WTC11 (cell line): ENCODE measurements at regions not wholly inside any gene's neighbourhood (a gene's known extent, or its start where the extent isn't known, plus 50 kb on each side); places are given as distances from the start of the nearest gene placed in this dataset.

Experiments used
- ATAC-seq: fragments of 200-7000 bp; cut with Tn5 transposase; 2 replicates; pipeline ENCODE4 v1.10.0; 2021; ENCODE audit warnings: mild to moderate bottlenecking, moderate library complexity
- CTCF ChIA-PET: fragments of 300-600 bp; sonication (Branson Sonifier 250); formaldehyde crosslinking; loops from one replicate; lab custom pipeline; 2021; ENCODE audit warnings: antibody characterized with exemption; lab: Charles Lee
- POLR2A ChIA-PET: fragments of 350-600 bp; sonication (Branson Sonifier 250); formaldehyde crosslinking; loops from one replicate; lab custom pipeline; 2021; ENCODE audit warnings: antibody characterized with exemption; lab: Charles Lee
- DNase-seq: peaks from one replicate; pipeline ENCODE4 v3.0.0; 2021; ENCODE audit warnings: low spot score
- H3K27ac Mint-ChIP-seq: 2 replicates; pipeline ENCODE4 v1.8.0; 2021; ENCODE audit warnings: mixed read lengths
- H3K27me3 Mint-ChIP-seq: 2 replicates; pipeline ENCODE4 v1.8.0; 2021; ENCODE audit warnings: low read depth, mild to moderate bottlenecking, moderate library complexity, mixed read lengths
- H3K36me3 Mint-ChIP-seq: 2 replicates; pipeline ENCODE4 v1.8.0; 2021; ENCODE audit warnings: mixed read lengths
- H3K4me1 Mint-ChIP-seq: 2 replicates; pipeline ENCODE4 v1.8.0; 2022; ENCODE audit warnings: mixed read lengths
- H3K4me3 Mint-ChIP-seq: 2 replicates; pipeline ENCODE4 v1.8.0; 2021; ENCODE audit warnings: mild to moderate bottlenecking, moderate library complexity, mixed read lengths
- H3K9me3 Mint-ChIP-seq: 2 replicates; pipeline ENCODE4 v1.8.0; 2021; ENCODE audit warnings: mixed read lengths
- AR ChIP-seq: fragments of 250-450 bp; sonication (Bioruptor Pico); IDR thresholded peaks from 2 replicates; pipeline ENCODE4 v1.9.0; 2021; ENCODE audit warnings: mild to moderate bottlenecking
- CBFB ChIP-seq: sonication (generic); formaldehyde crosslinking; IDR thresholded peaks from 2 replicates; pipeline ENCODE4 v1.8.1; 2022; ENCODE audit warnings: mild to moderate bottlenecking, low read depth, missing genetic modification reagents
- CDX4 ChIP-seq: fragments of 250-450 bp; sonication (Bioruptor Pico); IDR thresholded peaks from 2 replicates; pipeline ENCODE4 v1.9.0; 2021; ENCODE audit warnings: moderate library complexity, mild to moderate bottlenecking, inconsistent platforms, borderline replicate concordance
- ETV6 ChIP-seq: sonication (generic); formaldehyde crosslinking; IDR thresholded peaks from 2 replicates; pipeline ENCODE4 v1.8.1; 2022; ENCODE audit warnings: mild to moderate bottlenecking, missing genetic modification reagents
- FOXJ3 ChIP-seq: sonication (generic); formaldehyde crosslinking; IDR thresholded peaks from 2 replicates; pipeline ENCODE4 v1.9.0; 2021; ENCODE audit warnings: missing genetic modification reagents, mild to moderate bottlenecking, borderline replicate concordance
- FOXP4 ChIP-seq: sonication (generic); formaldehyde crosslinking; IDR thresholded peaks from 2 replicates; pipeline ENCODE4 v1.8.0; 2022; ENCODE audit warnings: mild to moderate bottlenecking, missing genetic modification reagents
- IRF1 ChIP-seq: sonication (generic); formaldehyde crosslinking; IDR thresholded peaks from 2 replicates; pipeline ENCODE4 v1.8.0; 2023; ENCODE audit warnings: missing genetic modification reagents
- MAX ChIP-seq: sonication (generic); formaldehyde crosslinking; IDR thresholded peaks from 2 replicates; pipeline ENCODE4 v1.8.0; 2022; ENCODE audit warnings: mild to moderate bottlenecking, missing genetic modification reagents
- NR1H2 ChIP-seq: sonication (generic); formaldehyde crosslinking; IDR thresholded peaks from 2 replicates; pipeline ENCODE4 v1.9.0; 2021; ENCODE audit warnings: mild to moderate bottlenecking, moderate library complexity, missing genetic modification reagents
- STAT6 ChIP-seq: sonication (generic); formaldehyde crosslinking; conservative IDR thresholded peaks from 2 replicates; pipeline ENCODE4 v1.8.1; 2023; ENCODE audit warnings: mild to moderate bottlenecking, low read depth, missing genetic modification reagents, moderate library complexity
- ZNF317 ChIP-seq: sonication (generic); formaldehyde crosslinking; IDR thresholded peaks from 2 replicates; pipeline ENCODE4 v1.8.1; 2023; ENCODE audit warnings: low read depth, mild to moderate bottlenecking, moderate library complexity, missing genetic modification reagents, borderline replicate concordance
- ZNF416 ChIP-seq: fragments of 250-450 bp; sonication (Bioruptor Pico); IDR thresholded peaks from 2 replicates; pipeline ENCODE4 v1.9.0; 2021; ENCODE audit warnings: mild to moderate bottlenecking, inconsistent platforms
- TF ChIP-seq, protein P1 (sequence below): sonication (generic); formaldehyde crosslinking; IDR thresholded peaks from 2 replicates; pipeline ENCODE4 v1.8.0; 2022; ENCODE audit warnings: mild to moderate bottlenecking, missing genetic modification reagents

DNA sequence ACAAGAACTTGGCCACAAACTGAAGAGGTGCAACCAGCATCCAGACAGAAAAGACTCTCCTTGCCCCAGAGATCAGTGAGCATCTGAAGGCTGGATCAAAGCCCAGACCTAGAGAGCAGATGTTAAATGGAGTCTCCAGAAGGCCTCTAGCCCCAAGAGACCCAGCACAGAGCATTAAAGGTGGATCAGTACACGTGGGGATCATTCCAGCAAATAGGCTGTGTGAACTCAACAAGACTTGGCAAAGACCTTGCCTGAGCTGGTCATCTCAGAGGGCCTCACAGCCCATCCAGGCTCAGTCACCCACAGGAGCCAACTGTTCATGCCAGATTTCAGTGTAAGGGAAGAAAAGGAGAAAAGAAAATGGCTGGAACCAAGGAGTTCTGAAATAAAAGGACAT lies 214.0 kb downstream of the ENC1 start (continued):
- TF ChIP-seq CDX4 (CRISPR knock-in tag): no peak
- TF ChIP-seq FOXJ3 (CRISPR knock-in tag): no peak

DNA sequence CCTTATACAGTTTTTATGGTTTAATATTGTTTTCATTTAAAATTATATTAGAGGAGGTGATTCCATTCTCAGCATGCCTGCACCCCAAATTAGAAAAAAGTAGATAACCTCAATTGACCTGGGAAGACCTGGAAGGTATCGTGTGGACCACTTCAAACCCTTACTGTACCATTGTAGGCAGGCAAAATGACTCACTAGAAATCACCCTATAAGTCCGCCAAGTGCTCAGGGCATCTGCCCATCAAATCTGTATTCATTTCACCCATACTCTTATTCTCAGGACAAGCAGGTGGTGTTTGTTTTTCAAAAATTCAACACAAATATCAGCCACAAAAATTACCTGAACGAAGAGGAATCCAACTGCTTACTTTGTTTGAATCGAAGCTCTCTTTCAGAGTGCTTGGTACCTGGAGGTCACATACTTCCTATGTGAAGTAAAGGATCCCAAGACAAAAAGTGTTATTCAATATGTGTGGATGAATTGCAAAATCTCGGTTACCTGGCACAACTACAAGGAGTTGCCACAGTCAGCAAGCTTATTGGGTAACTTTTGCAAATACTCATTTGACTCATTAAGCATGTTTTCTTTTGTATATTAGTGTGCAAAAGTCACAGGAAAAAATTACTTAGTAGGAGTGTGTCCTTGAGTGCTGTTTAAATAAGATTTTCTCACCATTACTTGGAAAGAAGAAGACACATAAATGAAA lies 216.2 kb downstream of the ENC1 start:
- DNase-seq: no peak
- Mint-ChIP-seq H3K27ac (no peak overlapping the region), H3K36me3 (0 out of 2 replicates have a peak, but pooled peaks cover 2% of the 10 kb centered on the region), H3K9me3 (peaks cover 6% of the 10 kb centered on the region), H3K27me3 (no peaks in the 10 kb centered on the region), H3K4me1 (no peaks in the 10 kb centered on the region), H3K4me3 (no peak overlapping the region)
- CTCF ChIA-PET: no interaction called here
- POLR2A ChIA-PET: no interaction called here
- TF ChIP-seq IRF1 (CRISPR knock-in tag) (no peak), CBFB (CRISPR knock-in tag) (no peak), ZNF317 (CRISPR knock-in tag) (no peak), MAX (CRISPR knock-in tag) (no peak), AR (CRISPR knock-in tag) (no peak), STAT6 (no peak), NR1H2 (CRISPR knock-in tag) (no peak), ETV6 (CRISPR knock-in tag) (no peak), FOXP4 (CRISPR knock-in tag) (no peak), ZNF416 (CRISPR knock-in tag) (no peak)
- TF ChIP-seq, protein P1, sequence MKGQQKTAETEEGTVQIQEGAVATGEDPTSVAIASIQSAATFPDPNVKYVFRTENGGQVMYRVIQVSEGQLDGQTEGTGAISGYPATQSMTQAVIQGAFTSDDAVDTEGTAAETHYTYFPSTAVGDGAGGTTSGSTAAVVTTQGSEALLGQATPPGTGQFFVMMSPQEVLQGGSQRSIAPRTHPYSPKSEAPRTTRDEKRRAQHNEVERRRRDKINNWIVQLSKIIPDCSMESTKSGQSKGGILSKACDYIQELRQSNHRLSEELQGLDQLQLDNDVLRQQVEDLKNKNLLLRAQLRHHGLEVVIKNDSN (CRISPR knock-in tag): no peak
- TF ChIP-seq, all 79 proteins: peak for 0
- no peak for ATAC-seq
